WTC11 (cell line): ENCODE measurements at regions not wholly inside any gene's neighbourhood (a gene's known extent, or its start where the extent isn't known, plus 50 kb on each side); places are given as distances from the start of the nearest gene placed in this dataset.

Source experiments
- ATAC-seq: fragments of 200-7000 bp; cut with Tn5 transposase; 2 replicates; pipeline ENCODE4 v1.10.0; 2021; ENCODE audit warnings: mild to moderate bottlenecking, moderate library complexity
- CTCF ChIA-PET: fragments of 300-600 bp; sonication (Branson Sonifier 250); formaldehyde crosslinking; loops from one replicate; lab custom pipeline; 2021; ENCODE audit warnings: antibody characterized with exemption; lab: Charles Lee
- POLR2A ChIA-PET: fragments of 350-600 bp; sonication (Branson Sonifier 250); formaldehyde crosslinking; loops from one replicate; lab custom pipeline; 2021; ENCODE audit warnings: antibody characterized with exemption; lab: Charles Lee
- DNase-seq: peaks from one replicate; pipeline ENCODE4 v3.0.0; 2021; ENCODE audit warnings: low spot score
- H3K27ac Mint-ChIP-seq: 2 replicates; pipeline ENCODE4 v1.8.0; 2021; ENCODE audit warnings: mixed read lengths
- H3K27me3 Mint-ChIP-seq: 2 replicates; pipeline ENCODE4 v1.8.0; 2021; ENCODE audit warnings: low read depth, mild to moderate bottlenecking, moderate library complexity, mixed read lengths
- H3K36me3 Mint-ChIP-seq: 2 replicates; pipeline ENCODE4 v1.8.0; 2021; ENCODE audit warnings: mixed read lengths
- H3K4me1 Mint-ChIP-seq: 2 replicates; pipeline ENCODE4 v1.8.0; 2022; ENCODE audit warnings: mixed read lengths
- H3K4me3 Mint-ChIP-seq: 2 replicates; pipeline ENCODE4 v1.8.0; 2021; ENCODE audit warnings: mild to moderate bottlenecking, moderate library complexity, mixed read lengths
- H3K9me3 Mint-ChIP-seq: 2 replicates; pipeline ENCODE4 v1.8.0; 2021; ENCODE audit warnings: mixed read lengths
- ELF4 ChIP-seq: sonication (generic); formaldehyde crosslinking; IDR thresholded peaks from 2 replicates; pipeline ENCODE4 v1.8.1; 2022; ENCODE audit warnings: low read depth, mild to moderate bottlenecking, moderate library complexity, missing genetic modification reagents
- ETV6 ChIP-seq: sonication (generic); formaldehyde crosslinking; IDR thresholded peaks from 2 replicates; pipeline ENCODE4 v1.8.1; 2022; ENCODE audit warnings: mild to moderate bottlenecking, missing genetic modification reagents
- FOXK1 ChIP-seq: sonication (generic); formaldehyde crosslinking; IDR thresholded peaks from 2 replicates; pipeline ENCODE4 v1.8.0; 2022; ENCODE audit warnings: mild to moderate bottlenecking, moderate library complexity, missing genetic modification reagents
- FOXP1 ChIP-seq: sonication (generic); formaldehyde crosslinking; IDR thresholded peaks from 2 replicates; pipeline ENCODE4 v1.8.0; 2022; ENCODE audit warnings: missing genetic modification reagents, mild to moderate bottlenecking, moderate library complexity, borderline replicate concordance
- HMGA2 ChIP-seq: fragments of 250-450 bp; sonication (Bioruptor Pico); IDR thresholded peaks from 2 replicates; pipeline ENCODE4 v1.4.0; 2021; ENCODE audit warnings: mild to moderate bottlenecking, moderate library complexity
- JAZF1 ChIP-seq: fragments of 250-450 bp; sonication (Bioruptor Pico); IDR thresholded peaks from 2 replicates; pipeline ENCODE4 v1.9.0; 2021; ENCODE audit warnings: moderate library complexity, mild to moderate bottlenecking, inconsistent platforms
- MYBL2 ChIP-seq: sonication (generic); formaldehyde crosslinking; IDR thresholded peaks from 2 replicates; pipeline ENCODE4 v1.8.1; 2023; ENCODE audit warnings: mild to moderate bottlenecking, moderate library complexity, missing genetic modification reagents
- NR1H2 ChIP-seq: sonication (generic); formaldehyde crosslinking; IDR thresholded peaks from 2 replicates; pipeline ENCODE4 v1.9.0; 2021; ENCODE audit warnings: mild to moderate bottlenecking, moderate library complexity, missing genetic modification reagents
- NR2C2 ChIP-seq: sonication (generic); formaldehyde crosslinking; IDR thresholded peaks from 2 replicates; pipeline ENCODE4 v1.8.0; 2022; ENCODE audit warnings: mild to moderate bottlenecking, missing genetic modification reagents
- NR3C1 ChIP-seq: sonication (generic); formaldehyde crosslinking; conservative IDR thresholded peaks from 2 replicates; pipeline ENCODE4 v1.8.1; 2023; ENCODE audit warnings: low read depth, mild to moderate bottlenecking, missing genetic modification reagents
- PRRX2 ChIP-seq: fragments of 250-450 bp; sonication (Bioruptor Pico); IDR thresholded peaks from 2 replicates; pipeline ENCODE4 v1.8.0; 2021; ENCODE audit warnings: mild to moderate bottlenecking
- RORB ChIP-seq: fragments of 250-450 bp; sonication (Bioruptor Pico); IDR thresholded peaks from 2 replicates; pipeline ENCODE4 v1.9.0; 2021; ENCODE audit warnings: mild to moderate bottlenecking
- SMAD3 ChIP-seq: sonication (generic); formaldehyde crosslinking; IDR thresholded peaks from 2 replicates; pipeline ENCODE4 v1.8.0; 2022; ENCODE audit warnings: missing genetic modification reagents, mild to moderate bottlenecking, borderline replicate concordance
- TCF7 ChIP-seq: sonication (generic); formaldehyde crosslinking; IDR thresholded peaks from 2 replicates; pipeline ENCODE4 v1.8.0; 2022; ENCODE audit warnings: mild to moderate bottlenecking, low read depth, missing genetic modification reagents, moderate library complexity
- ZBTB21 ChIP-seq: sonication (generic); formaldehyde crosslinking; IDR thresholded peaks from 2 replicates; pipeline ENCODE4 v1.8.1; 2023; ENCODE audit warnings: mild to moderate bottlenecking, missing genetic modification reagents, borderline replicate concordance
- ZNF232 ChIP-seq: sonication (generic); formaldehyde crosslinking; IDR thresholded peaks from 2 replicates; pipeline ENCODE4 v1.8.0; 2022; ENCODE audit warnings: mild to moderate bottlenecking, missing genetic modification reagents
- ZNF671 ChIP-seq: fragments of 250-450 bp; sonication (Bioruptor Pico); IDR thresholded peaks from 2 replicates; pipeline ENCODE4 v1.8.0; 2021; ENCODE audit warnings: mild to moderate bottlenecking
- TF ChIP-seq, protein P1 (sequence below): sonication (generic); formaldehyde crosslinking; IDR thresholded peaks from 2 replicates; pipeline ENCODE4 v1.8.0; 2022; ENCODE audit warnings: missing genetic modification reagents
- TF ChIP-seq, protein P2 (sequence below): sonication (generic); formaldehyde crosslinking; IDR thresholded peaks from 2 replicates; pipeline ENCODE4 v1.8.0; 2022; ENCODE audit warnings: mild to moderate bottlenecking, missing genetic modification reagents
- TF ChIP-seq, protein P3 (sequence below): fragments of 250-450 bp; sonication (Bioruptor Pico); IDR thresholded peaks from 2 replicates; pipeline ENCODE4 v1.9.0; 2021; ENCODE audit warnings: mild to moderate bottlenecking, borderline replicate concordance

DNA sequence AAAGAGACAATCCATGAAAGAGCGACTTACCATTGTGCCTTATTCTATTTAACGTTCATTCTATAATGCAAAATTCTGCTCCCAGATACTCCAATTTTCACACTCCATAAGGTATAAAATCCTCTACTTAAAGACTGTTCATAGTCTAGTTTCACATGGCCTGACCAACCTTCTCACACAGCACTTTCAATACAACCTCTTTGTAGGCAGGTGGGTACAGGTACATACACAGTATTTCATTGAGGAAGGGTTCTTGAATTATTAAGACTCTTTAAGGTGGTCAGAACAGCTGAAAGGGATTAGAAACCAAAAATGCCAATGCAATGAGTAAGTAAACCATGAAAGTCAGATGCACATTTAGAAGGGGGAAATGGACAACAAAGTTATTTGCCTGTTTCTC lies 352.0 kb downstream of the PARP8 start:
- ChIA-PET CTCF (no interaction called here), POLR2A (no interaction called here)
- Mint-ChIP-seq H3K4me1 (no peaks in the 10 kb centered on the region), H3K27me3 (no peaks in the 10 kb centered on the region), H3K9me3 (no peaks in the 10 kb centered on the region), H3K36me3 (no peaks in the 10 kb centered on the region), H3K4me3 (no peak overlapping the region), H3K27ac (no peak overlapping the region)
- TF ChIP-seq TCF7 (CRISPR knock-in tag) (no peak), NR1H2 (no peak), ETV6 (no peak), HMGA2 (CRISPR knock-in tag) (no peak), SMAD3 (CRISPR knock-in tag) (no peak), MYBL2 (CRISPR knock-in tag) (no peak), ZNF232 (no peak)
- TF ChIP-seq, protein P1, sequence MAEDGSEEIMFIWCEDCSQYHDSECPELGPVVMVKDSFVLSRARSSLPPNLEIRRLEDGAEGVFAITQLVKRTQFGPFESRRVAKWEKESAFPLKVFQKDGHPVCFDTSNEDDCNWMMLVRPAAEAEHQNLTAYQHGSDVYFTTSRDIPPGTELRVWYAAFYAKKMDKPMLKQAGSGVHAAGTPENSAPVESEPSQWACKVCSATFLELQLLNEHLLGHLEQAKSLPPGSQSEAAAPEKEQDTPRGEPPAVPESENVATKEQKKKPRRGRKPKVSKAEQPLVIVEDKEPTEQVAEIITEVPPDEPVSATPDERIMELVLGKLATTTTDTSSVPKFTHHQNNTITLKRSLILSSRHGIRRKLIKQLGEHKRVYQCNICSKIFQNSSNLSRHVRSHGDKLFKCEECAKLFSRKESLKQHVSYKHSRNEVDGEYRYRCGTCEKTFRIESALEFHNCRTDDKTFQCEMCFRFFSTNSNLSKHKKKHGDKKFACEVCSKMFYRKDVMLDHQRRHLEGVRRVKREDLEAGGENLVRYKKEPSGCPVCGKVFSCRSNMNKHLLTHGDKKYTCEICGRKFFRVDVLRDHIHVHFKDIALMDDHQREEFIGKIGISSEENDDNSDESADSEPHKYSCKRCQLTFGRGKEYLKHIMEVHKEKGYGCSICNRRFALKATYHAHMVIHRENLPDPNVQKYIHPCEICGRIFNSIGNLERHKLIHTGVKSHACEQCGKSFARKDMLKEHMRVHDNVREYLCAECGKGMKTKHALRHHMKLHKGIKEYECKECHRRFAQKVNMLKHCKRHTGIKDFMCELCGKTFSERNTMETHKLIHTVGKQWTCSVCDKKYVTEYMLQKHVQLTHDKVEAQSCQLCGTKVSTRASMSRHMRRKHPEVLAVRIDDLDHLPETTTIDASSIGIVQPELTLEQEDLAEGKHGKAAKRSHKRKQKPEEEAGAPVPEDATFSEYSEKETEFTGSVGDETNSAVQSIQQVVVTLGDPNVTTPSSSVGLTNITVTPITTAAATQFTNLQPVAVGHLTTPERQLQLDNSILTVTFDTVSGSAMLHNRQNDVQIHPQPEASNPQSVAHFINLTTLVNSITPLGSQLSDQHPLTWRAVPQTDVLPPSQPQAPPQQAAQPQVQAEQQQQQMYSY (CRISPR knock-in tag), result no peak
- DNase-seq (no peak), ATAC-seq (no peak)

DNA sequence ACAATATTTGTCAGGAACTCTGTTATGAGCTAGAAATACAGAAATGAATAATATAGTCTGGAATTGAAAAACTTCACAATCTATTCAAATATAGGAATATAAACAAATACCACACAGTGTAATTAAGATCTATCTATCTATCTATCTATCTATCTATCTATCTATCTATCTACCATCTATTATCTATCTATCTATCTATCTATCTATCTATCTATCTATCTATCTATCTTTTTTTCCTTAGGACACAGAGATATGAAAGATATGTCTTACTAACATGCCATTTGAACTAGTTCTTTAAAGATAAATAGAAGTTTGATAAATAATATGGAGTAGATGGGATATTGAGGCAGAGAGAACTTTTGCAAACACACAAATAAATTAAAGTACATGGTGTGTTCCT lies 357.8 kb downstream of the PARP8 start:
- H3K4me1 Mint-ChIP-seq, result no peaks in the 10 kb centered on the region
- ChIA-PET POLR2A (no interaction called here), CTCF (no interaction called here)
- no peak overlapping the region for H3K4me3 Mint-ChIP-seq
- no peak for ATAC-seq
- 0 out of 2 replicates have a peak, but pooled peaks cover 4% of the 10 kb centered on the region for H3K9me3 Mint-ChIP-seq
- H3K36me3 Mint-ChIP-seq, result no peaks in the 10 kb centered on the region
- no peak for DNase-seq
- TF ChIP-seq PRRX2 (CRISPR knock-in tag), result no peak
- no peak for TF ChIP-seq ELF4 (CRISPR knock-in tag)
- TF ChIP-seq NR2C2, result no peak
- no peak for TF ChIP-seq ZNF671 (CRISPR knock-in tag)
- TF ChIP-seq, protein P2, sequence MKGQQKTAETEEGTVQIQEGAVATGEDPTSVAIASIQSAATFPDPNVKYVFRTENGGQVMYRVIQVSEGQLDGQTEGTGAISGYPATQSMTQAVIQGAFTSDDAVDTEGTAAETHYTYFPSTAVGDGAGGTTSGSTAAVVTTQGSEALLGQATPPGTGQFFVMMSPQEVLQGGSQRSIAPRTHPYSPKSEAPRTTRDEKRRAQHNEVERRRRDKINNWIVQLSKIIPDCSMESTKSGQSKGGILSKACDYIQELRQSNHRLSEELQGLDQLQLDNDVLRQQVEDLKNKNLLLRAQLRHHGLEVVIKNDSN (CRISPR knock-in tag), result no peak
- TF ChIP-seq SMAD3 (CRISPR knock-in tag), result no peak
- TF ChIP-seq FOXP1 (CRISPR knock-in tag), result no peak
- TF ChIP-seq NR3C1 (CRISPR knock-in tag), result no peak
- no peak for TF ChIP-seq ZBTB21 (CRISPR knock-in tag)
- no peak for TF ChIP-seq RORB (CRISPR knock-in tag)
- TF ChIP-seq, protein P3, sequence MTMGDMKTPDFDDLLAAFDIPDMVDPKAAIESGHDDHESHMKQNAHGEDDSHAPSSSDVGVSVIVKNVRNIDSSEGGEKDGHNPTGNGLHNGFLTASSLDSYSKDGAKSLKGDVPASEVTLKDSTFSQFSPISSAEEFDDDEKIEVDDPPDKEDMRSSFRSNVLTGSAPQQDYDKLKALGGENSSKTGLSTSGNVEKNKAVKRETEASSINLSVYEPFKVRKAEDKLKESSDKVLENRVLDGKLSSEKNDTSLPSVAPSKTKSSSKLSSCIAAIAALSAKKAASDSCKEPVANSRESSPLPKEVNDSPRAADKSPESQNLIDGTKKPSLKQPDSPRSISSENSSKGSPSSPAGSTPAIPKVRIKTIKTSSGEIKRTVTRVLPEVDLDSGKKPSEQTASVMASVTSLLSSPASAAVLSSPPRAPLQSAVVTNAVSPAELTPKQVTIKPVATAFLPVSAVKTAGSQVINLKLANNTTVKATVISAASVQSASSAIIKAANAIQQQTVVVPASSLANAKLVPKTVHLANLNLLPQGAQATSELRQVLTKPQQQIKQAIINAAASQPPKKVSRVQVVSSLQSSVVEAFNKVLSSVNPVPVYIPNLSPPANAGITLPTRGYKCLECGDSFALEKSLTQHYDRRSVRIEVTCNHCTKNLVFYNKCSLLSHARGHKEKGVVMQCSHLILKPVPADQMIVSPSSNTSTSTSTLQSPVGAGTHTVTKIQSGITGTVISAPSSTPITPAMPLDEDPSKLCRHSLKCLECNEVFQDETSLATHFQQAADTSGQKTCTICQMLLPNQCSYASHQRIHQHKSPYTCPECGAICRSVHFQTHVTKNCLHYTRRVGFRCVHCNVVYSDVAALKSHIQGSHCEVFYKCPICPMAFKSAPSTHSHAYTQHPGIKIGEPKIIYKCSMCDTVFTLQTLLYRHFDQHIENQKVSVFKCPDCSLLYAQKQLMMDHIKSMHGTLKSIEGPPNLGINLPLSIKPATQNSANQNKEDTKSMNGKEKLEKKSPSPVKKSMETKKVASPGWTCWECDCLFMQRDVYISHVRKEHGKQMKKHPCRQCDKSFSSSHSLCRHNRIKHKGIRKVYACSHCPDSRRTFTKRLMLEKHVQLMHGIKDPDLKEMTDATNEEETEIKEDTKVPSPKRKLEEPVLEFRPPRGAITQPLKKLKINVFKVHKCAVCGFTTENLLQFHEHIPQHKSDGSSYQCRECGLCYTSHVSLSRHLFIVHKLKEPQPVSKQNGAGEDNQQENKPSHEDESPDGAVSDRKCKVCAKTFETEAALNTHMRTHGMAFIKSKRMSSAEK (CRISPR knock-in tag), result no peak
- TF ChIP-seq JAZF1 (CRISPR knock-in tag), result no peak
- TF ChIP-seq FOXK1, result no peak
- no peak overlapping the region for H3K27ac Mint-ChIP-seq
- H3K27me3 Mint-ChIP-seq, result no peaks in the 10 kb centered on the region
